COLO668 (cell line): ENCODE measurements at regions not wholly inside any gene's neighbourhood (a gene's known extent, or its start where the extent isn't known, plus 50 kb on each side); places are given as distances from the start of the nearest gene placed in this dataset.

Experiments used
- DNase-seq: peaks from one replicate; lab custom pipeline; 2025; ENCODE audit not compliant: unreplicated experiment; lab: John Stamatoyannopoulos, UW

DNA sequence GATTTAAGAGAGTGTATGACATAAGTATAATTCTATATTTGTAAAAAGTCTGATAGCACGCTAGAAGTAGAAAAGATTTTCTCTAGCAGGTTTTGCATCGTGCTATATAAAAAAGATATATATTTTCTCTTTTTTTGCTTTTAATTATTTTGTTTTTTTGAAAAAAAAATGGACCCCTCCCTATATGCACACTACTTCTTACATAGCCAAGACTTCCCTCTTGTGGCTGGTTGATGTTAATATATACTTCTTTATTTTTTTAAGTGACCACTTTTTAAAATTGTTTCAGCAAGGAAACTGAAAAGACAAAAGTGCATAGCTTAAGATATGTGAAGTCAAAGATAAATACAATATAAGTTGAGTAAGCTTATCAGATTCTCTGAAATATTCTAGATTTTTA lies 1202.8 kb downstream of the DIAPH3 start:
- no peak for DNase-seq

DNA sequence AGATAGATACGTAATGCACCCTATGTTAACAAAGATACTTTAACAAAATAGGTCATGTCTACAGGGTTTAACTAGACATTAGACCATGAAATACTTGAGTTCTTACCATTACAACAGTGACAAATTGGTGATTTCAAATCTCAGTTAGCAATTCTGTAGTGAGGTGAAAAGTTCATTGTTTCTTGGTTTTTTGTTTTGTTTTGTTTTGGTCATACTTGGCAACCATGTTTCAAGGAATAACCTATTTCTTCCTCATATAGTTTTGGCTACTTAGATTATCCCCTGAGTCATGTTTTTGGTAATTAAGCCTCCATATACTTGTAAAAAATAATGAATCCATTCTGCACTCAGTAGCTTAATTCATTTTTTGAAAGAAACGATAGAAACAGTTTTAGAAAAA lies 1200.4 kb downstream of the DIAPH3 start:
- DNase-seq, result no peak

DNA sequence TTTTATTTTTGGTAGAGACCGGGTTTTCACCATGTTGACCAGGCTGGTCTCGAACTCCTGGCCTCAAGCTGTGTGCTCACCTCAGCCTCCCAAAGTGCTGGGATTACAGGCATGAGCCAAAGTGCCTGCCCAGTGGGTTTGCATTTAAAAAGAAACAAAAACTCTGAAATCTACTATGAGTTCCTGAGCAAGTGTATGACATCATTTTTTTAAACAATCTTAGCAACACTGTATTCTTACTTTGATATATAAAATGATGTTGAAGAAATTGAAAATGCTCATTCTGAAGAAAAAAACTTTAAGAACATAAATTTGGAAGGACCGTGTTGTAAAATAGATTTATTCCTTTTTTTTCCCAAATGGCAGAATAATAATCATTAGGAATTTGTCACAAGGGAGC lies 1199.7 kb downstream of the DIAPH3 start:
- DNase-seq, result no peak

GRCh38 chr13:58977085-58977484 lies 1186.6 kb downstream of the DIAPH3 start:
- no peak for DNase-seq

GRCh38 chr13:58978331-58978730 lies 1185.4 kb downstream of the DIAPH3 start:
- no peak for DNase-seq

DNA sequence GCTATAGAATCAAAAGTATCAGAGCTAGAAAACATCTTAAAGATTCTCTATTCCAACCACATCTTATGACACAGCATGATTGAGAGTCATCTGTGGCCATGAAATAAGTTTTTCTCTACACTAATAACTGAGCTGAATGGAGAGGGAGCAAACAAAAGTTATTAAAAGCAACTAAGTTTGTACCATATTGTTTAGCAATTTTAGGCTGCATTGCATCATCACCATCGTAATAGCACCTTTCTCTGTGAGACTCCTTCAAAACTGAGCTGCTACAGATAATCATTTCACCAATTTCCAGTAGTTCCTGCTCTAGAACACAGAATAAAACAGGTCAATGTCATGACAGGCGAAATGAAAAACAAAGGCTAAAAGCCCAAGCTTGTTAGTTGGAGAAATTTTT lies 1183.9 kb downstream of the DIAPH3 start:
- no peak for DNase-seq

- no peak for DNase-seq
These were observed 1177.9 kb downstream of the DIAPH3 start for GRCh38 chr13:58985845-58986244.

DNA sequence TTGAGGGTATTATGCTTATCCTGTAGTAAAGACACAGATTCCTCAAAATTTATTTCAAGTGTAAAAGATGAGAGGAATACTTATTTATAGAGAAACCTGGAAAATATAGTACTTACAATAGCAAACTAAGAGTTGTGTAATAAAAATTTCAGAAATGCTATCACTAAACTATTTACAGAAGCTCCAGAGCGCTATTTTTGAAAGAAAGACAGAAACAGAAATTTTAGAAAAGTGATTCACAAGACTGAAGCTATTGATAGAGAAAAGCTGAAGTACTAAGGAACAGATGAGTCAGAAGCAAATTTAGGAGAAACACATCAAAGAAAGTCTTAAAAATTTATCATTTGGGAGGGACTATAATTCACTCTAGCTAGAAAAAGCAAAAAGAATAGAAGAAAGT lies 1174.2 kb downstream of the DIAPH3 start:
- no peak for DNase-seq

- no peak for DNase-seq
These were observed 1171.8 kb downstream of the DIAPH3 start for GRCh38 chr13:58991826-58992477.

- DNase-seq, result no peak
These were observed 1171.2 kb downstream of the DIAPH3 start for GRCh38 chr13:58992478-58993042.

GRCh38 chr13:58994077-58994476 lies 1169.7 kb downstream of the DIAPH3 start:
- DNase-seq, result no peak

DNA sequence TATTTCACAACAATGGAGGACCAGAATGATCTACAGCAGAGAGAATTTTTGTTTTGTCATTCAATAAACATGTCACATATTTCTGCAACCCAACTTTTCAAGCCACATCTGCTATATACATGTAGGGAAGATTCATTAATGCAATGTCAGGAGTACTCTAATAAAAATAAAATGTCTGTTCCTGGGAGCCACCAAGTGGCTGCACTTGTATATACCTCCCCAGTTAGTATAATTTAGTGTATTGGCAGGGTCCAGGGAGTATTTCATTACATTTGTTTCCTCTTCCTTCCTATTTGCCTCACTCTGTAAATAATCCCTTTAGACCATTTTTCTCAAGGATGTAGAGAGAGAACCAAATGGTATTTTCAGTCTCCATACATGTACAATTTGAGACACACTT lies 1169.0 kb downstream of the DIAPH3 start:
- no peak for DNase-seq

GRCh38 chr13:58998716-58999115 lies 1165.0 kb downstream of the DIAPH3 start:
- no peak for DNase-seq

DNA sequence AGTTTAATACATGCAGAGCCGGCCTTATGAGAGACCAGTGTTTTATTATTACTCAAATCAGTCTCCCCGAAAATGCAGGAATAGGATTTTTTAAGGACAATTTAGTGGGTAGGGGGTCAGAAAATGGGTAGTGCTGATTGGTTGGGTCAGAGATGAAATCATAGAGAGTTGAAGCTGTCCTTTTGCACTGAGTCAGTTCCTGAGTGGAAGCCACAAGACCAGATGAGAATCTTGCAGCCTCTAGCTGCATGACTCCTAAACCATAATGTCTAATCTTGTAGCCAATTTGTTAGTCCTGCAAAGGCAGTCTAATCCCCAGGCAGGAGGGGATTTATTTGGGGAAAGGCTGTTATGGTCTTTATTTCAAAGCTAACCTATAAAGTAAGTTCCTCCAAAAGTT lies 1163.9 kb downstream of the DIAPH3 start:
- DNase-seq, result no peak

GRCh38 chr13:59000770-59001169 lies 1163.0 kb downstream of the DIAPH3 start:
- DNase-seq, result no peak

- no peak for DNase-seq
These were observed 1151.0 kb downstream of the DIAPH3 start for GRCh38 chr13:59012731-59013130.

DNA sequence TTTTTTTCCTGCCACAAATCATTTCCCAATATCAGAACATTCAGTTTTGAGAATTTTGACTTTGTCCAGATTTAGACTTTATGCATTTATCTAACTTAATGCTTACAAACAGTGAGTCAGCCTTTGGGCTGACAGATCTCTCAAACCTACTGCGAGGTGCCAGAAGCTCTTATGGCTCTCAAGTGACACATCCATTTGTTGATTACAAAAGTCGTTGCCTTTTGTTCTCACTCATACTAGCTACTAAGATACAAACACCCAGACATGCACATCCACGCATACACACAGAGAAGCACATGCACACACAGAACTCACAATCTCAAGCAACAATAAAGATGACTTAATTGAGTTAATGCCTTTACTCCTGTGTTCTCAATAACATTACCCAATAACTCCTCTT lies 1147.5 kb downstream of the DIAPH3 start:
- no peak for DNase-seq

GRCh38 chr13:59024434-59024833 lies 1139.3 kb downstream of the DIAPH3 start:
- DNase-seq, result no peak

GRCh38 chr13:59034198-59034597 lies 1129.5 kb downstream of the DIAPH3 start:
- no peak for DNase-seq

- DNase-seq, result no peak
These were observed 1124.9 kb downstream of the DIAPH3 start for GRCh38 chr13:59038824-59039223.

- no peak for DNase-seq
These were observed 1120.7 kb downstream of the DIAPH3 start for GRCh38 chr13:59043016-59043415.

GRCh38 chr13:59047546-59047945 lies 1116.2 kb downstream of the DIAPH3 start:
- no peak for DNase-seq

- DNase-seq, result no peak
These were observed 1102.1 kb downstream of the DIAPH3 start for GRCh38 chr13:59061621-59062020.
